CD4-positive, alpha-beta T cell (primary cell): ENCODE measurements at regions not wholly inside any gene's neighbourhood (a gene's known extent, or its start where the extent isn't known, plus 50 kb on each side); places are given as distances from the start of the nearest gene placed in this dataset.

ENCODE experiments used
- ATAC-seq: fragments of 200-7000 bp; cut with Tn5 transposase; one replicate; pipeline ENCODE4 v1.10.0; 2022; ENCODE audit warnings: mild to moderate bottlenecking; ENCODE audit not compliant: poor library complexity
- CTCF ChIA-PET: fragments of 350-600 bp; sonication (Branson Sonifier 250); formaldehyde crosslinking; loops from one replicate; lab custom pipeline; 2021; ENCODE audit warnings: antibody characterized with exemption, inconsistent platforms; lab: Charles Lee
- POLR2A ChIA-PET: fragments of 350-600 bp; sonication (Branson Sonifier 250); formaldehyde crosslinking; loops from one replicate; lab custom pipeline; 2021; ENCODE audit warnings: antibody characterized with exemption, inconsistent platforms; lab: Charles Lee
- DNase-seq, 14 experiments: peaks; one replicate each; pipeline ENCODE4 v3.0.0-alpha.2; 2013 to 2020; ENCODE audit warnings: mixed read lengths in 2 of 14
- H3K27ac ChIP-seq, 2 donors: one replicate each; pipeline versions ENCODE4 v1.5.1 to v1.7.0; 2013; ENCODE audit warnings: low read length in 2 of 2, low read depth in 1 of 2, mild to moderate bottlenecking in 1 of 2
- H3K27me3 ChIP-seq, 2 experiments: 1 replicate in 1 of 2; 2 replicates in 1 of 2; pipeline versions ENCODE4 v1.6.1 to v1.7.0; 2013; ENCODE audit warnings: low read length in 2 of 2, control low read depth in 1 of 2, mild to moderate bottlenecking in 1 of 2, moderate library complexity in 1 of 2; ENCODE audit not compliant: insufficient read depth in 2 of 2, control insufficient read depth in 1 of 2
- H3K36me3 ChIP-seq: one replicate; pipeline ENCODE4 v1.6.1; 2013; ENCODE audit warnings: low read length, control low read depth; ENCODE audit not compliant: insufficient read depth
- H3K4me1 ChIP-seq: one replicate; pipeline ENCODE4 v1.6.1; 2013; ENCODE audit warnings: low read length, control low read depth; ENCODE audit not compliant: insufficient read depth
- H3K4me3 ChIP-seq: one replicate; pipeline ENCODE4 v1.5.1; 2013; ENCODE audit warnings: mild to moderate bottlenecking, low read length, moderate library complexity
- H3K9me3 ChIP-seq, 2 experiments: 1 replicate in 1 of 2; 2 replicates in 1 of 2; pipeline versions ENCODE4 v1.6.1 to v1.7.0; 2013; ENCODE audit warnings: low read length in 2 of 2, mild to moderate bottlenecking in 2 of 2, control low read depth in 1 of 2, moderate library complexity in 1 of 2; ENCODE audit not compliant: control insufficient read depth in 1 of 2, insufficient read depth in 1 of 2
- H3K27ac Mint-ChIP-seq: one replicate; pipeline ENCODE4 v1.8.0; 2020; ENCODE audit warnings: mixed read lengths
- H3K27me3 Mint-ChIP-seq: one replicate; pipeline ENCODE4 v1.8.0; 2021; ENCODE audit warnings: mixed read lengths
- H3K36me3 Mint-ChIP-seq: one replicate; pipeline ENCODE4 v1.8.0; 2021; ENCODE audit warnings: low read depth, mixed read lengths
- H3K4me1 Mint-ChIP-seq: one replicate; pipeline ENCODE4 v1.8.0; 2021; ENCODE audit warnings: low read depth, mixed read lengths
- H3K4me3 Mint-ChIP-seq: one replicate; pipeline ENCODE4 v1.8.0; 2020; ENCODE audit warnings: mild to moderate bottlenecking, mixed read lengths
- H3K9me3 Mint-ChIP-seq: one replicate; pipeline ENCODE4 v1.8.0; 2020; ENCODE audit warnings: mixed read lengths
- CTCF ChIP-seq: fragments of 200-600 bp; IDR thresholded peaks from one replicate; pipeline ENCODE4 v1.8.0; 2022; ENCODE audit warnings: antibody characterized with exemption, mild to moderate bottlenecking
- intact Hi-C, 2 experiments: fragments of 100-400 bp; cut with DNase I in 1 of 2; cut with micrococcal nuclease in 1 of 2; formaldehyde crosslinking; loops; one replicate each; pipeline versions ENCODE4 v1.15.1 to v1.9.0; 2023 to 2025; cut with DNase I, micrococcal nuclease

DNA sequence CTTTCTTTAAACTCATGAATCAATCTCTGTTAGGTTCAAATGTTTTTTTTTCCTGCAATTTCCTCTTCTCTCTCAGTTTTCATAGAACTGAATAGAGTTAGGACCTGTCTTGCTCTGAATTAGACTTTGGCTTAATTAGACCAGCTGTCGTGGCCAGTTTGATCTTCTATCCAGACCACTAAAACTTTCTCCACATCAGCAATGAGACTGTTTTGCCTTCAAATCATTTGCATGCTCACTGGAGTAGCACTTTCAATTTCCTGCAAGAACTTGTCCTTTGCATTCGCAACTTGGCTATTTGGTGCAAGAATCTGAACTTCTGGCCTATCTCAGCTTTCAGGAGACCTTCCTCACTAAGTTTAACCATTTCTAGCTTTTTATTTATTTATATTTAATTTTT lies 2002.2 kb upstream of the PIK3C3 start:
- no peaks in the 10 kb centered on the region for H3K27me3 Mint-ChIP-seq
- H3K4me1 Mint-ChIP-seq: no peaks in the 10 kb centered on the region
- Histone ChIP-seq H3K9me3 (peaks cover 0 to 6% of the 10 kb centered on the region in 2 experiments), H3K27ac (no peak overlapping the region), H3K4me1 (no peaks in the 10 kb centered on the region), H3K36me3 (no peaks in the 10 kb centered on the region), H3K27me3 (no peaks in the 10 kb centered on the region), H3K4me3 (no peak overlapping the region)
- DNase-seq: no peak
- POLR2A ChIA-PET: no interaction called here
- no peaks in the 10 kb centered on the region for H3K36me3 Mint-ChIP-seq
- no peak for TF ChIP-seq CTCF
- H3K4me3 Mint-ChIP-seq: no peak overlapping the region
- no peak for ATAC-seq
- H3K27ac Mint-ChIP-seq: no peak overlapping the region
- intact Hi-C loops: no loop called here
- CTCF ChIA-PET: no interaction called here
- peaks cover 3% of the 10 kb centered on the region for H3K9me3 Mint-ChIP-seq

GRCh38 chr18:39951142-39951720 lies 2003.8 kb upstream of the PIK3C3 start:
- Mint-ChIP-seq H3K27me3 (no peaks in the 10 kb centered on the region), H3K4me3 (no peak overlapping the region), H3K36me3 (no peaks in the 10 kb centered on the region), H3K4me1 (no peaks in the 10 kb centered on the region), H3K27ac (no peak overlapping the region), H3K9me3 (peaks cover 3% of the 10 kb centered on the region)
- Histone ChIP-seq H3K27me3 (no peaks in the 10 kb centered on the region), H3K4me3 (no peak overlapping the region), H3K27ac (no peak overlapping the region), H3K4me1 (no peaks in the 10 kb centered on the region), H3K9me3 (no peaks in the 10 kb centered on the region), H3K36me3 (no peaks in the 10 kb centered on the region)
- no peak for ATAC-seq
- intact Hi-C loops: no loop called here
- ChIA-PET CTCF (no interaction called here), POLR2A (no interaction called here)
- no peak for TF ChIP-seq CTCF
- no peak for DNase-seq

GRCh38 chr18:39946623-39947061 lies 2008.4 kb upstream of the PIK3C3 start:
- intact Hi-C loops: no loop called here
- Histone ChIP-seq H3K27ac (no peak overlapping the region), H3K9me3 (peaks cover 0 to 5% of the 10 kb centered on the region in 2 experiments), H3K4me1 (no peaks in the 10 kb centered on the region), H3K4me3 (no peak overlapping the region), H3K27me3 (no peaks in the 10 kb centered on the region), H3K36me3 (no peaks in the 10 kb centered on the region)
- H3K9me3 Mint-ChIP-seq: peaks cover 11% of the 10 kb centered on the region
- no peak for TF ChIP-seq CTCF
- ChIA-PET CTCF (no interaction called here), POLR2A (no interaction called here)
- no peaks in the 10 kb centered on the region for H3K27me3 Mint-ChIP-seq
- no peaks in the 10 kb centered on the region for H3K36me3 Mint-ChIP-seq
- no peaks in the 10 kb centered on the region for H3K4me1 Mint-ChIP-seq
- no peak overlapping the region for H3K4me3 Mint-ChIP-seq
- H3K27ac Mint-ChIP-seq: no peak overlapping the region
- DNase-seq (no peak), ATAC-seq (no peak)
